ENCODE measurements at regions not wholly inside any gene's neighbourhood (a gene's known extent, or its start where the extent isn't known, plus 50 kb on each side); places are given as distances from the start of the nearest gene placed in this dataset.

GRCh38 chr1:4379451-4380175, 274.8 kb upstream of the AJAP1 start:
- Histone ChIP-seq H3K79me2 (ENCODE audit: control insufficient read depth, insufficient read depth, low read length) (no peaks in the 10 kb centered on the region), H3K27ac (ENCODE audit: insufficient read depth, low read depth, low read length) (no peak overlapping the region), H3K4me1 (ENCODE audit: control insufficient read depth, extremely low read depth, insufficient read depth, low read length) (no peaks in the 10 kb centered on the region), H3K4me2 (ENCODE audit: insufficient read depth, low read length) (no peak overlapping the region), H3K27me3 (ENCODE audit: control insufficient read depth in 2 of 2, insufficient read depth in 2 of 2, low read length in 2 of 2) (no peaks in the 10 kb centered on the region), H3K9me3 (replicated peaks; ENCODE audit: control insufficient read depth, insufficient read depth, low read length) (peaks cover 9% of the 10 kb centered on the region), H2AFZ (ENCODE audit: low read depth, low read length) (no peak overlapping the region), H3K36me3 (ENCODE audit: control insufficient read depth in 2 of 2, extremely low read depth in 1 of 2, insufficient read depth in 2 of 2, low read length in 2 of 2) (no peaks in the 10 kb centered on the region), H3K9me1 (replicated peaks; ENCODE audit: control insufficient read depth, extremely low read depth, insufficient read depth, low read length) (no peaks in the 10 kb centered on the region), H3K9ac (replicated peaks; ENCODE audit: extremely low read depth, insufficient read depth, low read length) (no peak overlapping the region), H4K20me1 (replicated peaks; ENCODE audit: control insufficient read depth, extremely low read depth, insufficient read depth, low read length) (no peaks in the 10 kb centered on the region), H3K4me3 (replicated peaks in 1 of 3; ENCODE audit: insufficient read depth in 1 of 3, low read depth in 1 of 3, low read length in 3 of 3) (no peak overlapping the region)
- intact Hi-C loops (cut with micrococcal nuclease): no loop called here
- no TSS peak for BruUV-seq (replicated peaks)
- POLR2A ChIA-PET: no interaction called here
- FAIRE-seq: no peak
- DNase-seq (ENCODE audit: low read depth, low spot score): no peak
- CTCF ChIA-PET: no interaction called here
- dilution Hi-C loops (cut with MboI; ENCODE audit: extremely low pct_ligation_motif_present, low sequenced_read_pairs): no loop called here
- no peak for TF ChIP-seq POLR2A (IDR thresholded peaks at IDR 0.05; ENCODE audit: low read depth, low read length)

GRCh38 chr1:4380564-4381168, 273.7 kb upstream of the AJAP1 start:
- FAIRE-seq: no peak
- dilution Hi-C loops (cut with MboI; ENCODE audit: extremely low pct_ligation_motif_present, low sequenced_read_pairs): no loop called here

More at GRCh38 chr1:4380564-4381168, 273.7 kb upstream of the AJAP1 start:
- Histone ChIP-seq H3K9me1 (replicated peaks; ENCODE audit: control insufficient read depth, extremely low read depth, insufficient read depth, low read length) (no peaks in the 10 kb centered on the region), H3K36me3 (ENCODE audit: control insufficient read depth in 2 of 2, extremely low read depth in 1 of 2, insufficient read depth in 2 of 2, low read length in 2 of 2) (no peaks in the 10 kb centered on the region), H3K4me3 (replicated peaks in 1 of 3; ENCODE audit: insufficient read depth in 1 of 3, low read depth in 1 of 3, low read length in 3 of 3) (no peak overlapping the region), H3K9ac (replicated peaks; ENCODE audit: extremely low read depth, insufficient read depth, low read length) (no peak overlapping the region), H3K79me2 (ENCODE audit: control insufficient read depth, insufficient read depth, low read length) (no peaks in the 10 kb centered on the region), H3K4me1 (ENCODE audit: control insufficient read depth, extremely low read depth, insufficient read depth, low read length) (no peaks in the 10 kb centered on the region), H3K4me2 (ENCODE audit: insufficient read depth, low read length) (no peak overlapping the region), H2AFZ (ENCODE audit: low read depth, low read length) (no peak overlapping the region), H3K27ac (ENCODE audit: insufficient read depth, low read depth, low read length) (no peak overlapping the region), H4K20me1 (replicated peaks; ENCODE audit: control insufficient read depth, extremely low read depth, insufficient read depth, low read length) (no peaks in the 10 kb centered on the region), H3K9me3 (replicated peaks; ENCODE audit: control insufficient read depth, insufficient read depth, low read length) (peaks cover 7% of the 10 kb centered on the region), H3K27me3 (ENCODE audit: control insufficient read depth in 2 of 2, insufficient read depth in 2 of 2, low read length in 2 of 2) (no peaks in the 10 kb centered on the region)
- intact Hi-C loops (cut with micrococcal nuclease): no loop called here
- no peak for DNase-seq (ENCODE audit: low read depth, low spot score)
- ChIA-PET CTCF (no interaction called here), POLR2A (no interaction called here)
- TF ChIP-seq MAX (IDR thresholded peaks at IDR 0.05; ENCODE audit: insufficient read depth, insufficient read length) (no peak), JUN (IDR thresholded peaks at IDR 0.05; ENCODE audit: borderline replicate concordance, insufficient read depth, insufficient read length, low read depth) (peak; percentile 25)
- no TSS peak for BruUV-seq (replicated peaks)
